Lower leg skin (tissue), 4 donors: ENCODE measurements at regions not wholly inside any gene's neighbourhood (a gene's known extent, or its start where the extent isn't known, plus 50 kb on each side); places are given as distances from the start of the nearest gene placed in this dataset.

Source experiments
- DNase-seq, 2 donors: peaks; one replicate each; pipeline ENCODE4 v3.0.0-alpha.2; 2019; ENCODE audit warnings: low spot score in 2 of 2
- H3K4me3 ChIP-seq: fragments of 200-600 bp; sonication (generic); 2 replicates; pipeline ENCODE4 v1.5.1; 2017; ENCODE audit warnings: mild to moderate bottlenecking, low read depth; ENCODE audit not compliant: poor library complexity, severe bottlenecking
- POLR2A ChIP-seq, 2 donors: fragments of 450-650 bp; IDR thresholded peaks; one replicate each; pipeline ENCODE4 v1.6.1; 2016 to 2017; ENCODE audit warnings: antibody characterized with exemption in 2 of 2, mild to moderate bottlenecking in 1 of 2, moderate library complexity in 1 of 2
- WGBS, 2 donors: methylation state at CpG; one replicate each; pipeline ENCODE4 v1.1.5; 2018; 5-methylcytosine and 5-hydroxymethylcytosine counted together
- intact Hi-C: fragments of 100-400 bp; cut with DNase I; formaldehyde crosslinking; loops from one replicate; pipeline ENCODE4 v1.15.0; 2023; ENCODE audit warnings: low total_unique reads
- TF ChIP-seq, protein P1 (sequence below), 3 donors: fragments of 450-650 bp; IDR thresholded peaks; one replicate each; pipeline ENCODE4 v1.5.1; 2016; ENCODE audit warnings: antibody characterized with exemption in 3 of 3, mild to moderate bottlenecking in 3 of 3, moderate library complexity in 2 of 3

DNA sequence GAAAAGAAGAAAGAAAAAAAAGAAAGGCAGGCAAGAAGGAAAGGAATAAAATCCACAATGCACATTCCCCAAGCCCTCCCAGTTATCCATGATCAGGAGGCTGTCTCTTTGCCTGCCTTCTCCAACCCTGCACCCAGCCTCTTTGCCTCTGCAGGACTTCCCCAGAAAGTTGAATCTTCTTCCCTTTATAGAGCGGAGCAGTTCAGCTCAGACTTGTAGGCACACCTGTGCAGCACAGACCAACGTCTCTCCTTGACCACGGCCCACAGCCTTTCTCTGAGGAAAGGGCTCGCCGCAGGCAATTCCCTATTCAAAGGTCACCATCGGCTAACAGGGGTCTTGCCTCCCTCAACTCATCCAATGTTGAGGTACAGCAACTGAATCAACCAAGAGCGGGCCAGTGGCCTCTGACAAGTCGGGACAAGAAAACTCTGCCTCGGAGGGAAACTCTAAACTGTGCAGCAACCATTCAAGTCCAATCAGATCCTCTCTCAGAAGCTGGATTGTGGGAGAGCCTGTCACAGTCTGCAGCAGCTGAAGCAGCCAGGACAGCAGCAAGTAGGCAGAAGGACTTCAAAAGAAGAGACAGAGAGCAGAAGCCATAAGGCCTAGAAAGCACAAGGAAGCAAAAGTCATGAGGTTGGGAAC is 529.2 kb upstream of the JARID2 start:
- TF ChIP-seq, protein P1, sequence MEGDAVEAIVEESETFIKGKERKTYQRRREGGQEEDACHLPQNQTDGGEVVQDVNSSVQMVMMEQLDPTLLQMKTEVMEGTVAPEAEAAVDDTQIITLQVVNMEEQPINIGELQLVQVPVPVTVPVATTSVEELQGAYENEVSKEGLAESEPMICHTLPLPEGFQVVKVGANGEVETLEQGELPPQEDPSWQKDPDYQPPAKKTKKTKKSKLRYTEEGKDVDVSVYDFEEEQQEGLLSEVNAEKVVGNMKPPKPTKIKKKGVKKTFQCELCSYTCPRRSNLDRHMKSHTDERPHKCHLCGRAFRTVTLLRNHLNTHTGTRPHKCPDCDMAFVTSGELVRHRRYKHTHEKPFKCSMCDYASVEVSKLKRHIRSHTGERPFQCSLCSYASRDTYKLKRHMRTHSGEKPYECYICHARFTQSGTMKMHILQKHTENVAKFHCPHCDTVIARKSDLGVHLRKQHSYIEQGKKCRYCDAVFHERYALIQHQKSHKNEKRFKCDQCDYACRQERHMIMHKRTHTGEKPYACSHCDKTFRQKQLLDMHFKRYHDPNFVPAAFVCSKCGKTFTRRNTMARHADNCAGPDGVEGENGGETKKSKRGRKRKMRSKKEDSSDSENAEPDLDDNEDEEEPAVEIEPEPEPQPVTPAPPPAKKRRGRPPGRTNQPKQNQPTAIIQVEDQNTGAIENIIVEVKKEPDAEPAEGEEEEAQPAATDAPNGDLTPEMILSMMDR (IDR thresholded peaks at IDR 0.05), result no peak
- no peak for TF ChIP-seq POLR2A (IDR thresholded peaks at IDR 0.05)
- WGBS, 2 donors, result 36 to 60% methylated on average over 7 to 9 of the region's 9 CpGs
- no peak overlapping the region for H3K4me3 ChIP-seq
- DNase-seq, result peak in 1 of 2 donors; percentile 85
- intact Hi-C loops, result no loop called here

- H3K4me3 ChIP-seq, result no peak overlapping the region
- 67 to 70% methylated on average over 3 of the region's 3 CpGs for WGBS, 2 donors
- DNase-seq, result no peak
- TF ChIP-seq, protein P1 (IDR thresholded peaks at IDR 0.05), result no peak
- no peak for TF ChIP-seq POLR2A (IDR thresholded peaks at IDR 0.05)
- intact Hi-C loops, result no loop called here
Measured at GRCh38 chr6:14717307-14717706, 528.6 kb upstream of the JARID2 start.

GRCh38 chr6:14718861-14719260 is 527.0 kb upstream of the JARID2 start:
- no peak for DNase-seq
- H3K4me3 ChIP-seq, result no peak overlapping the region
- 81 to 86% methylated on average over 4 of the region's 4 CpGs for WGBS, 2 donors
- TF ChIP-seq, protein P1 (IDR thresholded peaks at IDR 0.05), result no peak
- no peak for TF ChIP-seq POLR2A (IDR thresholded peaks at IDR 0.05)
- intact Hi-C loops, result no loop called here

DNA sequence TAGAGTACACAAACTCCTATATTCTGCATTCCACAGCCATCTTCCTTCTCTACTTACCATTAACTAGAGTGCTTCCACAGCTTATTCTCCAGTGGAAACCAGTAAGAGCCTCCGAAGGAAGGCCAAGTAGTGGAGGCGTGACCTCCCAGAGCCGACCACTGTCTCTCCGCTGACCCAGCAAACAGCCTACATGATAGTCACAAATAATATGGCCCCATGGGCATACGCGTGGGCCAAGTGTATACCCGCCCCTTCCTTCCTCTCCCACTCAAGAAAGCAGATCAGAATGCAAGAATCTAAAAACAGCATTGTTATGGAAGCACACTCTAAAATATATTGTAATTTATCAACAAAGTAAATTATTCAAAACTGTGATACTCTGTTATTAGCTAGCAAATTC is 526.6 kb upstream of the JARID2 start:
- no peak for DNase-seq
- intact Hi-C loops, result no loop called here
- H3K4me3 ChIP-seq, result no peak overlapping the region
- TF ChIP-seq, protein P1 (IDR thresholded peaks at IDR 0.05), result no peak
- no peak for TF ChIP-seq POLR2A (IDR thresholded peaks at IDR 0.05)
- 83% methylated on average over 7 of the region's 7 CpGs for WGBS, 2 donors

DNA sequence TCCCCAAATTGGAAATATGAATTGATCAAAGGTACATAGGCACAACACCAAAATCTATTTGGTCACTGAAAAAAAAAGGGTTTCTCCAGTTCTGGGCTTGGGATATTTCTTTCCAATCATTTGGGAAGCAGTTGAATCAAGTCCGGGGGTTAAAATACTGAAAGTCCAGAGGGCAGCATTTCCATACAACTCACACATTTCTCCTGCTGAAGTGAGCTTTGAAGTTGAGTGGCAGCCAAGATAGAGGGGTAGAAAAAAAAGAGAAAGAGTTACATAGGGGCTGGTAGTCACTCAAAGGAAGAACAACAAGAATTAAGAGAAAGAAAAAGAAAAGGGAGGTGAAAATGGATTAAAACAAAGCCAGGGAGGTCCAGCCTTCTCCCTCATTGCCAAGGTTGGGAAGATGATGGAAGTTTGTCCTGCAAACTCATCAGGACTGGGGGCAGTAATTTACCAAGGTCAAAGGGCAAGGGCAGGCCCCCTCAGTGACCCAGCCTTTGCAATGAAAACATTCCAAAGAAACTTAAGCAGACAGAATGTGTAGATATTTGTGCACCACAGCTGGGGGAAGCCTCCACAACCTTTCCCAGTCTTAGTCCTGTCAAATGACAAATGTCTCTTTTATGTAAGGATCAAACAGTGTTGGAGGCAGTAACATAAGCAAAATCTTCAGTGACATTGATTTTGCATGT is 525.3 kb upstream of the JARID2 start:
- 67 to 78% methylated on average over 1 of the region's 1 CpG for WGBS, 2 donors
- intact Hi-C loops, result no loop called here
- no peak overlapping the region for H3K4me3 ChIP-seq
- no peak for TF ChIP-seq POLR2A (IDR thresholded peaks at IDR 0.05)
- TF ChIP-seq, protein P1 (IDR thresholded peaks at IDR 0.05), result no peak
- no peak for DNase-seq
